NOMO-1 treated with dmso at 0.1 percent for 144 hours (cell line): ENCODE measurements at regions not wholly inside any gene's neighbourhood (a gene's known extent, or its start where the extent isn't known, plus 50 kb on each side); places are given as distances from the start of the nearest gene placed in this dataset.

Source experiments
- DNase-seq: peaks from one replicate; lab custom pipeline; 2025; ENCODE audit not compliant: unreplicated experiment; lab: John Stamatoyannopoulos, UW

GRCh38 chr15:93664213-93664956, 567.0 kb upstream of the MCTP2 start:
- DNase-seq: no peak

- DNase-seq: no peak
Measured at GRCh38 chr15:93662162-93662885, 569.0 kb upstream of the MCTP2 start.

- no peak for DNase-seq
Measured at GRCh38 chr15:93658026-93658816, 569.2 kb upstream of the RGMA start.

- no peak for DNase-seq
Measured at GRCh38 chr15:93656041-93656440, 567.0 kb upstream of the RGMA start.

- no peak for DNase-seq
Measured at GRCh38 chr15:93649691-93650235, 560.8 kb upstream of the RGMA start.

GRCh38 chr15:93646193-93646592, 557.2 kb upstream of the RGMA start:
- no peak for DNase-seq

GRCh38 chr15:93645594-93645993, 556.6 kb upstream of the RGMA start:
- DNase-seq: no peak

GRCh38 chr15:93644595-93644994, 555.6 kb upstream of the RGMA start:
- DNase-seq: no peak

- no peak for DNase-seq
Measured at GRCh38 chr15:93640411-93640962, 551.5 kb upstream of the RGMA start.

GRCh38 chr15:93631958-93632618, 543.1 kb upstream of the RGMA start:
- DNase-seq: no peak

GRCh38 chr15:93619597-93619996, 530.6 kb upstream of the RGMA start:
- no peak for DNase-seq

GRCh38 chr15:93617443-93617842, 528.4 kb upstream of the RGMA start:
- no peak for DNase-seq

- no peak for DNase-seq
Measured at GRCh38 chr15:93614386-93615104, 525.5 kb upstream of the RGMA start.

- DNase-seq: no peak
Measured at GRCh38 chr15:93613386-93613785, 524.4 kb upstream of the RGMA start.

GRCh38 chr15:93612953-93613352, 523.9 kb upstream of the RGMA start:
- DNase-seq: no peak

GRCh38 chr15:93610944-93611343, 521.9 kb upstream of the RGMA start:
- DNase-seq: no peak

GRCh38 chr15:93608643-93609148, 519.7 kb upstream of the RGMA start:
- DNase-seq: no peak

- no peak for DNase-seq
Measured at GRCh38 chr15:93603550-93603949, 514.5 kb upstream of the RGMA start.

- no peak for DNase-seq
Measured at GRCh38 chr15:93587059-93587521, 498.1 kb upstream of the RGMA start.

- no peak for DNase-seq
Measured at GRCh38 chr15:93585012-93585411, 496.0 kb upstream of the RGMA start.
